H9 (cell line): ENCODE measurements at regions not wholly inside any gene's neighbourhood (a gene's known extent, or its start where the extent isn't known, plus 50 kb on each side); places are given as distances from the start of the nearest gene placed in this dataset.
A peak's percentile ranks its signal among the peaks of the same experiment; 100 is the strongest.

Source experiments
- DNase-seq: peaks from one replicate; pipeline ENCODE4 v3.0.0-alpha.2; 2017
- H2AFZ ChIP-seq: one replicate; pipeline ENCODE4 v1.6.1; 2013; ENCODE audit warnings: mild to moderate bottlenecking, low read length, control low read depth, moderate library complexity
- H2AK5ac ChIP-seq: 2 replicates; pipeline ENCODE4 v1.6.1; 2013; ENCODE audit warnings: low read length, control low read depth, mixed read lengths; ENCODE audit not compliant: insufficient read length
- H2BK120ac ChIP-seq: one replicate; pipeline ENCODE4 v1.6.1; 2013; ENCODE audit warnings: low read depth, mild to moderate bottlenecking, low read length, control low read depth, inconsistent platforms; ENCODE audit not compliant: poor library complexity, severe bottlenecking
- H2BK12ac ChIP-seq: 2 replicates; pipeline ENCODE4 v1.6.1; 2013; ENCODE audit warnings: low read length, control low read depth, mixed read lengths, low read depth; ENCODE audit not compliant: insufficient read length
- H2BK15ac ChIP-seq: 2 replicates; pipeline ENCODE4 v1.6.1; 2013; ENCODE audit warnings: low read depth, low read length, control low read depth
- H2BK20ac ChIP-seq: one replicate; pipeline ENCODE4 v1.6.1; 2013; ENCODE audit warnings: low read depth, mild to moderate bottlenecking, low read length, control low read depth, inconsistent platforms; ENCODE audit not compliant: poor library complexity, severe bottlenecking
- H2BK5ac ChIP-seq: 2 replicates; pipeline ENCODE4 v1.6.1; 2013; ENCODE audit warnings: low read length, control low read depth, mixed read lengths; ENCODE audit not compliant: insufficient read length
- H3K14ac ChIP-seq: 2 replicates; pipeline ENCODE4 v1.6.1; 2013; ENCODE audit warnings: low read length, control low read depth; ENCODE audit not compliant: insufficient read depth
- H3K18ac ChIP-seq: 2 replicates; pipeline ENCODE4 v1.6.1; 2013; ENCODE audit warnings: low read depth, mild to moderate bottlenecking, mixed read lengths, low read length, control low read depth; ENCODE audit not compliant: insufficient read length
- H3K23ac ChIP-seq: 2 replicates; pipeline ENCODE4 v1.6.1; 2013; ENCODE audit warnings: low read length, control low read depth, mixed read lengths, low read depth; ENCODE audit not compliant: insufficient read length
- H3K23me2 ChIP-seq: 2 replicates; pipeline ENCODE4 v1.6.1; 2013; ENCODE audit warnings: low read depth, mild to moderate bottlenecking, mixed read lengths, low read length, control low read depth; ENCODE audit not compliant: insufficient read length, poor library complexity, severe bottlenecking
- H3K27ac ChIP-seq: 2 replicates; pipeline ENCODE4 v1.5.1; 2013; ENCODE audit warnings: low read length, control low read depth, mixed read lengths, low read depth; ENCODE audit not compliant: insufficient read length
- H3K27me3 ChIP-seq: 2 replicates; pipeline ENCODE4 v1.6.1; 2013; ENCODE audit warnings: low read length, control low read depth, inconsistent platforms; ENCODE audit not compliant: insufficient read depth
- H3K4ac ChIP-seq: 2 replicates; pipeline ENCODE4 v1.6.1; 2013; ENCODE audit warnings: low read depth, mild to moderate bottlenecking, control low read depth, inconsistent platforms, low read length, moderate library complexity
- H3K4me1 ChIP-seq: 2 replicates; pipeline ENCODE4 v1.6.1; 2013; ENCODE audit warnings: low read length, control low read depth, inconsistent platforms; ENCODE audit not compliant: insufficient read depth
- H3K4me2 ChIP-seq: 2 replicates; pipeline ENCODE4 v1.6.1; 2013; ENCODE audit warnings: low read length, control low read depth, mixed read lengths; ENCODE audit not compliant: insufficient read length, insufficient read depth
- H3K56ac ChIP-seq: 2 replicates; pipeline ENCODE4 v1.6.1; 2013; ENCODE audit warnings: low read depth, mild to moderate bottlenecking, mixed read lengths, low read length, control low read depth; ENCODE audit not compliant: insufficient read length
- H3K79me1 ChIP-seq: 2 replicates; pipeline ENCODE4 v1.6.1; 2013; ENCODE audit warnings: low read depth, mild to moderate bottlenecking, moderate library complexity, low read length, control low read depth, inconsistent platforms; ENCODE audit not compliant: insufficient read depth, poor library complexity, severe bottlenecking
- H3K79me2 ChIP-seq: 2 replicates; pipeline ENCODE4 v1.6.1; 2013; ENCODE audit warnings: low read length, control low read depth, inconsistent platforms; ENCODE audit not compliant: insufficient read depth
- H3K9ac ChIP-seq: 2 replicates; pipeline ENCODE4 v1.6.1; 2013; ENCODE audit warnings: low read length, control low read depth, mixed read lengths; ENCODE audit not compliant: insufficient read length; ENCODE audit errors: extremely low read depth
- H3K9me3 ChIP-seq: one replicate; pipeline ENCODE4 v1.6.1; 2013; ENCODE audit warnings: low read depth, low read length, inconsistent platforms; ENCODE audit not compliant: control insufficient read depth
- H3T11ph ChIP-seq: one replicate; pipeline ENCODE4 v1.6.1; 2013; ENCODE audit warnings: mild to moderate bottlenecking, low read length, control low read depth, inconsistent platforms
- H4K20me1 ChIP-seq: one replicate; pipeline ENCODE4 v1.6.1; 2013; ENCODE audit not compliant: control insufficient read depth, insufficient read length, insufficient read depth
- H4K5ac ChIP-seq: 2 replicates; pipeline ENCODE4 v1.6.1; 2013; ENCODE audit warnings: low read depth, mild to moderate bottlenecking, mixed read lengths, low read length, control low read depth; ENCODE audit not compliant: insufficient read length
- H4K8ac ChIP-seq: replicated peaks from 2 replicates; pipeline ENCODE4 v1.6.1; 2013; ENCODE audit warnings: low read length, control low read depth, mixed read lengths, low read depth; ENCODE audit not compliant: insufficient read length
- H4K91ac ChIP-seq: 2 replicates; pipeline ENCODE4 v1.6.1; 2013; ENCODE audit warnings: low read depth, mild to moderate bottlenecking, moderate library complexity, mixed read lengths, low read length, control low read depth; ENCODE audit not compliant: insufficient read length
- H3K27ac Mint-ChIP-seq, 3 experiments: 2 replicates in 2 of 3; 3 replicates in 1 of 3; pipeline ENCODE4 v1.8.0; 2020 to 2021; ENCODE audit warnings: mixed read lengths in 3 of 3, mild to moderate bottlenecking in 1 of 3, moderate library complexity in 1 of 3
- H3K27me3 Mint-ChIP-seq: 2 replicates; pipeline ENCODE4 v1.8.0; 2021; ENCODE audit warnings: low read depth, mild to moderate bottlenecking, moderate library complexity, mixed read lengths
- H3K36me3 Mint-ChIP-seq, 3 experiments: 2 replicates in 2 of 3; 3 replicates in 1 of 3; pipeline ENCODE4 v1.8.0; 2020 to 2021; ENCODE audit warnings: low read depth in 3 of 3, mixed read lengths in 3 of 3; ENCODE audit not compliant: insufficient read depth in 1 of 3
- H3K4me1 Mint-ChIP-seq, 2 experiments: 2 replicates each; pipeline ENCODE4 v1.8.0; 2020; ENCODE audit warnings: mixed read lengths in 2 of 2
- H3K4me3 Mint-ChIP-seq, 2 experiments: 2 replicates in 1 of 2; 3 replicates in 1 of 2; pipeline ENCODE4 v1.8.0; 2020 to 2021; ENCODE audit warnings: mild to moderate bottlenecking in 2 of 2, mixed read lengths in 2 of 2, moderate library complexity in 1 of 2
- H3K9me3 Mint-ChIP-seq, 2 experiments: 2 replicates in 1 of 2; 3 replicates in 1 of 2; pipeline ENCODE4 v1.8.0; 2020; ENCODE audit warnings: mild to moderate bottlenecking in 2 of 2, mixed read lengths in 2 of 2, moderate library complexity in 1 of 2
- WGBS: extraction: QIAGEN DNeasy Blood & Tissue Kit; methylation state at CpG from one replicate; pipeline ENCODE4 v1.1.7; 2013; ENCODE audit warnings: missing lambda C conversion rate, low lambda C conversion rate, mixed read lengths; ENCODE audit not compliant: insufficient read length; ENCODE audit errors: extremely low coverage; 5-methylcytosine and 5-hydroxymethylcytosine counted together
- TF ChIP-seq, protein P1 (sequence below): fragments of 200-600 bp; sonication (generic); conservative IDR thresholded peaks from 3 replicates; pipeline ENCODE4 v1.8.0; 2021; ENCODE audit warnings: antibody characterized with exemption, mild to moderate bottlenecking

GRCh38 chr1:57724535-57724934 is 300.7 kb upstream of the DAB1 start:
- H3K27ac Mint-ChIP-seq = no peak overlapping the region

More at GRCh38 chr1:57724535-57724934, 300.7 kb upstream of the DAB1 start:
- Histone ChIP-seq H2BK5ac (no peak overlapping the region), H3K79me1 (no peaks in the 10 kb centered on the region), H2AFZ (no peak overlapping the region), H4K91ac (no peak overlapping the region), H4K5ac (no peak overlapping the region), H2AK5ac (no peak overlapping the region), H3K4me2 (no peak overlapping the region), H3K14ac (no peak overlapping the region), H2BK12ac (no peak overlapping the region), H3K79me2 (no peaks in the 10 kb centered on the region), H3K4ac (no peak overlapping the region), H3K23me2 (no peaks in the 10 kb centered on the region), H2BK15ac (no peak overlapping the region), H3K56ac (no peak overlapping the region), H3T11ph (no peak overlapping the region), H3K27me3 (no peaks in the 10 kb centered on the region), H3K18ac (no peak overlapping the region), H3K23ac (no peak overlapping the region), H3K9me3 (no peaks in the 10 kb centered on the region), H4K20me1 (no peaks in the 10 kb centered on the region), H3K27ac (no peak overlapping the region), H2BK20ac (no peak overlapping the region), H3K9ac (no peak overlapping the region), H2BK120ac (no peak overlapping the region), H4K8ac (no peak overlapping the region), H3K4me1 (peaks cover 6% of the 10 kb centered on the region)
- no peak overlapping the region for H3K4me3 Mint-ChIP-seq
- DNase-seq = no peak
- no peaks in the 10 kb centered on the region for H3K9me3 Mint-ChIP-seq
- TF ChIP-seq, protein P1, sequence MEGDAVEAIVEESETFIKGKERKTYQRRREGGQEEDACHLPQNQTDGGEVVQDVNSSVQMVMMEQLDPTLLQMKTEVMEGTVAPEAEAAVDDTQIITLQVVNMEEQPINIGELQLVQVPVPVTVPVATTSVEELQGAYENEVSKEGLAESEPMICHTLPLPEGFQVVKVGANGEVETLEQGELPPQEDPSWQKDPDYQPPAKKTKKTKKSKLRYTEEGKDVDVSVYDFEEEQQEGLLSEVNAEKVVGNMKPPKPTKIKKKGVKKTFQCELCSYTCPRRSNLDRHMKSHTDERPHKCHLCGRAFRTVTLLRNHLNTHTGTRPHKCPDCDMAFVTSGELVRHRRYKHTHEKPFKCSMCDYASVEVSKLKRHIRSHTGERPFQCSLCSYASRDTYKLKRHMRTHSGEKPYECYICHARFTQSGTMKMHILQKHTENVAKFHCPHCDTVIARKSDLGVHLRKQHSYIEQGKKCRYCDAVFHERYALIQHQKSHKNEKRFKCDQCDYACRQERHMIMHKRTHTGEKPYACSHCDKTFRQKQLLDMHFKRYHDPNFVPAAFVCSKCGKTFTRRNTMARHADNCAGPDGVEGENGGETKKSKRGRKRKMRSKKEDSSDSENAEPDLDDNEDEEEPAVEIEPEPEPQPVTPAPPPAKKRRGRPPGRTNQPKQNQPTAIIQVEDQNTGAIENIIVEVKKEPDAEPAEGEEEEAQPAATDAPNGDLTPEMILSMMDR = peak; percentile 33; the same call in 2 of the 3 replicates
- no CpG with 5 or more reads among the region's 1 CpG for WGBS
- peaks cover 29 to 33% of the 10 kb centered on the region in 2 experiments for H3K4me1 Mint-ChIP-seq
- H3K36me3 Mint-ChIP-seq = no peaks in the 10 kb centered on the region
- no peaks in the 10 kb centered on the region for H3K27me3 Mint-ChIP-seq
